SH-SY5Y (cell line): ENCODE measurements at regions not wholly inside any gene's neighbourhood (a gene's known extent, or its start where the extent isn't known, plus 50 kb on each side); places are given as distances from the start of the nearest gene placed in this dataset.

Experiments
- GATA2 ChIP-seq: IDR thresholded peaks from 2 replicates; pipeline ENCODE4 v1.6.1; 2011; ENCODE audit warnings: mild to moderate bottlenecking, low read depth, low read length
- GATA3 ChIP-seq: IDR thresholded peaks from 2 replicates; pipeline ENCODE4 v1.6.1; 2011; ENCODE audit warnings: low read depth, mild to moderate bottlenecking, low read length, moderate library complexity

- TF ChIP-seq GATA2 (no peak), GATA3 (no peak)
These were observed 144.9 kb upstream of the MYCN start for GRCh38 chr2:15795426-15795825.
